GM19452 (cell line): ENCODE measurements at regions not wholly inside any gene's neighbourhood (a gene's known extent, or its start where the extent isn't known, plus 50 kb on each side); places are given as distances from the start of the nearest gene placed in this dataset.

Source experiments
- ATAC-seq: cut with Tn5 transposase; IDR thresholded peaks from one replicate; pipeline ENCODE4 v1.9.1; 2021; ENCODE audit not compliant: unreplicated experiment

DNA sequence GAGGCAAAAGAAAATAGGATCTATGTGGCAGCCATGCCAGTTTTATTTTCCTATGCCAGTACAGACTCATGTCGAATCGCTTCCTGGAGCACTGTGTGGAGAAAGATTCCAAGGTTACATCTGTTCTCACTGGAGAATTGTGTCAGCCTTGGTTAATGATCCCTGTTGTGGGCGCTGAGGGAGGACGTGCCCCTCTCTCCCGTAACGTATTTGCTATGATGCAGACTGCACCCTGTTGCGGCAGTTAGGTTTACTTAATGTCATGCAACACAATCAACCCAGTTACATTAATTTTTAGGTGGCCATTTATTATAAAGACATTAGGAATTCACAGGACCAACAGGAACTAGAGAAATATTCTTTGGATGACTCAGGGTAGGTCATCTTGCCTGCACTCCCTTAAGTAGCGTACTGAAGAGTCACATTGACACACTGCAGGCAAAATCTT lies 892.9 kb downstream of the EFNB2 start:
- ATAC-seq: no peak

DNA sequence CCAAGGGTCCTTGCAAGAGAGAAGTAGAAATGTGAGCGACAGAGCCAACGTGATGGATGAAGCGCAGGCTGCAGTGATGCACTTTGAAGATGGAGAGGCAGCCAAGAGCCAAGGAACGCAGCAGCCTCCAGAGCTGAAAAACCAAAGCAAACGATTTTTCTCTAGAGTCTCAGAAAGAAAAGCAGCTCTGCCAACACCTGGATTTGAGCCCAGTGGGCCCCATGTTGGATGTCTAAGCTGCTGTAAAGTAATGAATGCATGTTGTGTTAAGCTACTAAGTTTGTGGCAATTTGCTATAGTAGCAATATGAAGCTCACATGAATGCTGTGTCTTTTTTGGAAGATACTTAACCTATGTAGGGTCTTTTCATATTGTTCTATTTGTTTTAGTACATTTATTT lies 894.3 kb downstream of the EFNB2 start:
- ATAC-seq: no peak

DNA sequence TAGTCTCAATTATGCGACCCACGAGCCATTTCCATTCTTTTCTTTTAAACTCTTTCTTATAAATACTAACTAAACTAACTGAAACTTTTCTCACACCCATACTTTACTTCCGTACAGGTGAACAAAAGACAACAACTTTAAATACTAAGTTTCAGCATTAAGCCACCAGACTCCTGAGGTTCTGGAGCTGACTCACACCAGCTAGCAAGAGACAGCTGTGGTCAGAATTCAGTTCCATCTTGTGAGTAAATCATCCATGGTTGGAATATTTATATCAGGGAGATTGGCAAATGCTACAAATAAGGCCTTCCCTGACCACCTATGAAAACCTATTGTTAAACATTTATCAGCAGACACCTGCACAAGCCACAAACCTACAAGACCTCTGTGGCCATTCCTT lies 897.0 kb downstream of the EFNB2 start:
- ATAC-seq: no peak

DNA sequence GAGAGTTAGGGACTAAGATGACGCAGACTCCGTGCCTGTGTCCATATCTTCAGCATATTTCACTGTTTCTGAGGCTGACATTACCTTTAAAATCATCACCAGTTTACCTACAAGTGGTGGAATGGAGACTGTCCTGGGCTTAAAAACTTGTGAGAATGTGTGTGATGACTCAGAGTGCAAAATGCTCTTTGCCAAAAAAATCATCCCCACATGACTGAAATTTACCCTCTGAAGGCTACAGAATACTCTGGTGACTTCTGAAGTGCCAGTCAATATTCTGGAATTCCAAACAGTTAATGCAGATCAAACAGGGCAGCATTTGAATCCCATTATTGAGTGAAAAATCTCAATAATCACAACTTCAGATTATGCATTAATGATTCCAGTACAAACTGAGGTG lies 901.4 kb downstream of the EFNB2 start:
- ATAC-seq: no peak

DNA sequence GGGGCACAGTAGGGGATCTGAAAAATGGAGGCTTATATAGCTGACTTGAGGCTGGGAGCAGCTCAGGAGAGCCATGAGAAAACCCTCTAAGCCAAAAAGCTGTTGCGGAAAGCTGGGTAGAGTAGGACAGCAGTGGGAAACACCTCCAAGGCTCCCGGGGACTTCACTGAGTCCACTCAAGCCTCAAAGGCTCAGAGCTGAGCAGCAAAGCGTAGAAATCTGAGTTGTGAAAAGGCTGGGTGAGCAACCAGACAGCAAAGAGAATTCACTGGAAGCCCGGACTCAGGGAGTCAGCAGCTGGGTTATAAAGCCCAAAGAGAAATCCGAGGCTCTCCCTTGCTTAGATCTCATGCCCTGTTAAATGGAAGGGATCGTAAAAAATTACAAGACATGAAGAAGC lies 905.0 kb downstream of the EFNB2 start:
- no peak for ATAC-seq

DNA sequence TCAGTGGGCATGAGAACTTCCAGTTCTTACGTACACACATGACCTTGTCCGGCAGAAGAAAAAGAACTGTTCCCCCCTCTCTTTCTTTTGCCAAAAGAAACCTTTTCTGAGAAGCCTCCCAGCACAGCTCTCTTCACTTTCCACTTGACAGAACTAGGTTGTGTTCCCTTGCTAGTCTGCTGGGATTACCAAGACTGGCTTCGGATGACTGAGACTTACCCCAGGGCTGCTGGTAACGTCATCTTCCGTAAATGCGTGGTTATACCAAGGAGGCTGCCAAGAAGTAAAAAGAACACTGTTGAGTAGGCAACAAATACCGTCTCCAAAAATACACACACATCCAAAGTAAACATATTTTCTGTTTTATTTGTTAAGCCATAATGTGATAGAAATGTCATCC lies 908.2 kb downstream of the EFNB2 start:
- no peak for ATAC-seq

DNA sequence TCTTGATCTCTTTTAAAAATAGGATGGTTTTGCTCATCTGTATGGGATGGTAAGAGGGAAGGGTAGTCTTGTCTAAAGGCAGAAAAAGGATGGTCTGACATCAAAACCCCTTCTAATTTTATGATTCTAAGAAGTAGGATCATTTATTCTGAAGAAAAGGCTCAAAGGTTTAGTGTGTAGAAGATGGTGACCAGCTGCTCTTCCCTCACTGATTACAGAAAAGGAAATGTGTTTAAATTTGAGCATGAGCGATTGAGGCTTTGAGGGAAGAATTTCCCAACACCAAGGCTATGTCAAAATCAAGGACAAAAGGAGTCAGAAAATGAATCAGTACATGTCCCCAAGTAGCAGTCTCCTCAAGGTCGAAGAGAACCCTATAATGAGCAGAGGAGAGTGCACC lies 909.8 kb downstream of the EFNB2 start:
- no peak for ATAC-seq

DNA sequence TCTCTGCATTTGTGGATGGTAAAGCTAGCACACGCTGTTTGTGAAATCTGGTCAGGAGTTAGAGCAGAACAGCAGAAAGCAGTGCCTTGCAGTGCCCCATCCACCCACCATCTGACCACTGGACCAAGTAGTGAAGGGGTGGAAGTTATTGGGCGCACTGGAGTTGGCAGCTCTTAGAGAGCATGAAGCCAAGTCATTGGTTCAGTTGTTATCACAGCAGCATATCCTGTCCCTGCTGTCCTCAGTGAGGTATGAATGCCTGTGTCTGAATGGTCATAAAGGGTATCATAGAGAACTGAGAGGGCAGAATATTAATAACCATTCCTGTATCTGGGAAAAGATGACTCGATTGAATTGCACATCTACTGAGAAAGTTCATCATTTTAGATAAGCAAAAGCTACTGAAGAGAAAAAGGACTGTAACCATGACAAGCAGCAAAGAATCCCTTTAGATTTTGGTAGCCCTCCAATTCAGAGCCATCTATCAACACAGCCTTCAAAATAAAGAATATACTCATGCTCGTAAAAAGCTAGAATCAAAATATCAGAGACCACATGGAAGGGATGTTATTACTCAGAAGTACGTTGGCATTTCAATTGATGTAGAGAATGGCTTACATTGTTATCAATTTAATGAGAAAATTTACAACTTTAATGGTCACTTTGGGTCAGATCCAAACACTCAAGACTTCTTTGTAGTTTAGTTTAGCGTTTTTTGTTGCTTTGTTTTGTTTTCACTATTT lies 919.0 kb downstream of the EFNB2 start:
- no peak for ATAC-seq

DNA sequence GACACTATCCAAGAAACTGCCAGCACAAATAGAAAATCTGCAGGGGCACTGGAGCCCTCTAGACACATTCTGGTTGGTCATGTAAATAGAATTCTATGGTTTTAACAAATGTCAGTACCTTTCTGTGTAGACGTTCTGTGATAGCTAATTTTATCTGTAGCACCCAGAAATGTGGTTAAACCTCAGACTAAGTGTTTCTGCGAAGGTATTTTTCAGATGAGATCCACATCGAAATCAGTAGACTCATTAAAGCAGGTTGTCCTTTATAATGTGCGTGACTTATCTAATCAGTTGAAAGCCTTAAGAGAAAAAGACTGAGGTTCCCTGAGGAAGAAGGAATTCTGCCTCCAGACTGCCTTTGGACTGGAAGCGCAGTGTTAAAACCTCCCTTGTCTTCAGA lies 922.9 kb downstream of the EFNB2 start:
- ATAC-seq: no peak

DNA sequence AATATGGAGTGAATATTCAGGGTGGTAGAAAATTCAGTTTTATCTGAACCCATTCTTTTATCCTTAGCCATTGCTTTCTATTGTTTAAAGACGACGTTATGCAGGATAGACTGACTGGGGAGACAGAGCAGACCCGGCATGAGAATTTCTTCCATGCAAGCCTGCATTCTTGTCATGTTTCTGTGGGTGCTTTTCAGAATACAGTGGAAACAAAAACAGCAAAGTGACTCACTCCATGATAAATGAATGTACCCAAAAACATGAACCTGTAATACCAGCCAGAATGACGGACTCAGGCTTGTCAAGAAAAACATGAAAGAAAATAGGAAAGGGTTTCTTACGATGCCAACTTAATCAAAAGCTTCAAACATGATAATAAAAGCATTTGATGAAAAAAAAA lies 924.0 kb downstream of the EFNB2 start:
- ATAC-seq: no peak

DNA sequence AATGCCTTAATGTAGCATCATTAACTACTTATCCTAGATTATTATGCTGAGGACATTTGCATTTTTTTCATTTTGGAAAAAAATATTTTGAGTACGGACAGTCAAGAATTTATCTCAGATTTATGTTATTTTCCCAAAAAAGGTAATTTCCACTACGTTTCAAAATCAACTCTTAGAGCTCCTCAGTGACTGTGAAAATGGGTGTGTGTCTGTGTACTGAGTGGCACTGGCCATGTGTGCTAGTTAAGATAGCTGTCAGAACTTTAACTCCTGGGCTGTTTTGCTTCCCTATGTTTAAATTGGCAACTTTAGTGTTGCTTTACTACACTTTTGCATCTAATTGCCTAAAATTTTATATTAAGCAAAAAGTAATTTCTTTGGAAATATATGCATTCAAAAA lies 927.4 kb downstream of the EFNB2 start:
- no peak for ATAC-seq

DNA sequence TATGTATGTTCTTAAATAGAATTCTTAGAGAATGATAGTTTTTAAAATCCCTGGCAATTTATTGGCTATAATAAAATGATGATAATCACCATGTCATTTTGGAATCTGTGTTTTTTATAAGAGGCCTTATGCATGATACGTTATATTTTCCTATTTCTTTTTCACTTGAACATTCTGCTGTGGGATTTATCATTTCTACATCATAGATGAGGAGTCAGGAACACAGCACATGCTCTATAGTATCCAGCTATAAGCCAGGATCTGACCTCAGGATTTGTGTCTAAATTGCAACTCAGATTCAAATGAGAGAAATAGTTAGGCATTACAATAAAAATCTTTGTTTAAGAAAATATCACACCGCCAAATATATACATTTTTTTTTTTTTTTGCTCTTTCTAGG lies 928.0 kb downstream of the EFNB2 start:
- no peak for ATAC-seq

DNA sequence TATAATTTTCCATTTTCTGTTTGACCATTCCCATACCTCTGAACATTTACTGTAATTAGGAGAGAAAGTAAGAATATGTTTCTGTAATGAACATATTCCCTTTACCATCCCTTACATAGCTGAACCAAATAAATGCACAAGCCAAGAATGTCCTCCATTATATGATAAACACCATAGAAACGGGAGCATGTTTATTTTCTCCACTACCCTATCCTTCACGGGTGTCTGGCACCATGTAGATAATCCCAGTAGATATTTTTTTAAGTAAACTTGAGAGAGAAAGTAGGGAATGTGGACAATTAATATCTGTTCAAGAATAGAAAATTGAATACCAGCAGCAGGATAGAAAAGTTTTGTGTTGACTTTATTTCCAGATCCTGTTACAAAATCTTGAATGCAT lies 928.4 kb downstream of the EFNB2 start:
- no peak for ATAC-seq

DNA sequence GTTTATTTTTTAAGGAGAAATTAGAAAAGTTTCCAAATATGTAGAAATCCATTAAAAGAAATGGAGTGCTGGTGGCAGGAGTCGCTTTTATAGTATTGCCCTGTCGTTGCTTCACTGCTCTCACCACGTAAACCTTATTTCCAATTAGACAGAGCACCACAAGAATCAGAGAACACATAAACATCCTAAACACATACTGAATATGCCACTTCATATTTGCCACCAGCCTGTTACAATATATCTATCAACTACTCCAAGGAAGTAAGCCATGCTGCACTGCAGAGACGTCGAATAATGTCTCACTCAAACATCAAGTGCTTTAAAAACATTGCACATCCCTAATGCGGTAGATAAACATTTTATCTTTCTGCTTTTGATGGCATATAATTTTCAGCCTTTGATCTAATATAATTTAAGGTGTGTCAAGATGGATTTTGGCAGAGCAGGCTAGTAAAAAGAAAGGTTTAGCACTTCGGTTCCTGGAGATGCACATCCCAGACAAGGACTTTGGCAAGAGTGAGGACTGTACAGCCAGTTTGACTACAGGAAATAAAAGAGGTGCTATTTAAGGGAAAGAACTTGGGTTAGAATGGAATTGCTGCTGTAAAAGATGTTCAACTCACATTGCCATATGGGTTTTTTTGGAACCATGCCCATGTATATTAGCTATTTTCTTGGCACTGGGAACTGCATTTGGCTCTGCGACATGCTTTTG lies 932.3 kb downstream of the EFNB2 start:
- no peak for ATAC-seq

DNA sequence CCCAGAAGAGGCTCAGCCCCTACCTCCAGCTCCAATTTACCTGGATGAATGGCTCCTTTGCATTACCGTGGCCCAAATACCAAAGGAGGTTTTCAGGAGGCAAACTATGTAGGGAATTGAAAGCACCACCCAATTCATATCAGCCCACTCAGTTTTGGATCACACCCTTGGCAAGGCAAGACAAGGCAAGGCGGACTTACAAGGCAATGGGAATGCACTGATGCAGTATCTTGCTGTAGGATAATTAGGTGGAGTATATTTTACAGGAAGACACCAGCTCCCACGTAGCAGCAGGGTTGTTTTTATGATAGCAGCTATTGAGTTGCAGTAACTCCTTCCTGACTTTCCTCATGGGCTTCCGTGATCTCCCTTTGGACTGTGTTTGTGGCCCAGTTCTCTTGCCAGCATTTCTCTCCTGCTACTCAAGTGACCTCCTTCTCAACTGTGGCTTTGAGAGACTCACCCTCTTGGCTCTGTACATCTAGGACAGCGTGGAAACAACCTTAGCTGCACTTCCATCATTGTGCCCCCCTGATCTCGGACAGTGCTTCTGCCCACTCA lies 935.9 kb downstream of the EFNB2 start:
- ATAC-seq: no peak

DNA sequence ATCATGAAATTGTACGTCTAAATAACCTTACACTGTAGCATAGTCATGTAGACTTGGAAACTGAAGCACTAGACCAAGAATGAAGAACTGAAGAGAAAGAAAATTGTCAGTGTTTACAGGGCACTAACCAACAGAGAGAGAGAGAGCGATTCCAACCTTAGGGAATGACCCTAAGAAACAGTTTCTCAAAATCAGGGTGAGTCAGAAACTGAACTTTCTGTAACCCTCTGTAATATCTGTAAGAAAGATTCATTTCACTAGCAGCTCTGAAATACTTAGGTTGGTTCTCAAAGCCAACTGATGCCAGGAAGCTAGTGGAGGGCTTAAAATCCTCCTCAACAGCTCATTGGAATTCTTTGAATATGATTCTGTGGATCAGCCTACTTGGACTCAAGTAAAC lies 936.9 kb downstream of the EFNB2 start:
- no peak for ATAC-seq

DNA sequence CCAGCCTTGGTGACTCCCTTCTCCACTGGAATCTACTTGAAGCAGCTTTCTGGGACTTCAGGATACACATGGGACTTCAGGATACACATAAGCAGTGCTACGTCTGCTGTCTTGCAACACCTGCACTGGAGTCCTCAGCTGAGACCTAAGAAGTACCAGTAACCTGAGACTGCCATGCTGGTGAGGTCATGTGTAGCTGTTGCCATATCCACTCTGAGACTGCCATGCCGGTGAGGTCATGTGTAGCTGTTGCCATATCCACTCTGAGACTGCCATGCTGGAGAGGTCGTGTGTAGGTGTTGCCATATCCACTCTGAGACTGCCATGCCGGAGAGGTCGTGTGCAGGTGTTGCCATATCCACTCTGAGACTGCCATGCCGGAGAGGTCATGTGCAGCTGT lies 937.9 kb downstream of the EFNB2 start:
- ATAC-seq: no peak

DNA sequence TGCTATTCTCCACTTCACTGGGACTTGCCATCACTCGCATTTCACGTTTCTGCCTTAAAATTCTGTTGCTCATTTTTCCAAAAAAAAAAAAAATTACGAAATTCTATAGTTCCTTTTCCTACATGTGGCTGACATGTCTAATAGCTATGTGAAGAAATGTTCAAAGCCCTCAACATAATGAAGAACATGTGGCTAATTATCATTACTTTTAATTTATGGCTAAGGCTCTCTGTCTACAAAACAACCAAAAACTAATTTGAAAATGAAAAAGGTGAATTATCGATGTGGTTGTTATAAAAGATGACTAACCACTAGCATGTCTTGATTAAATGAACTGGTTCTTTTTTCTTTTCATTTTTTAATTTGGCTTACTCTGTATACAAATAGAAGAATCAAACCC lies 940.0 kb downstream of the EFNB2 start:
- no peak for ATAC-seq

DNA sequence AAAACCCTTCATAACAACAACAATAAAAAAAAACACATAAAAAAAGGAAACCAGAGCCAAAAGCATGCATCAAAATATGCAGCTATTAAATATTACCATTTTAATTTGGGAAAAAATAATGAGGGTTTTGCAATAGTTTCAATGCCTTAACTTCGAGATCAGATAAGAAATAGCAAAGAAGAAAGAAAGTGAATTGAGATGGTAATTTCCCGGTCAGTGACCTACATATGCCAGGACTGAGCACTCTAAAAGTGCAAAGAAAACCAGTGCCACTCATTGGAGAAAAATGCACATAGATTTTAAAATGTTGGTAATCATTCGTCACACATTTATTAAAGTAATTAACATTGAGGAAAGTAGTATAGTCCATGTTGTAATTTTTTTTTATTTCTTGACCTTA lies 944.2 kb downstream of the EFNB2 start:
- ATAC-seq: no peak

DNA sequence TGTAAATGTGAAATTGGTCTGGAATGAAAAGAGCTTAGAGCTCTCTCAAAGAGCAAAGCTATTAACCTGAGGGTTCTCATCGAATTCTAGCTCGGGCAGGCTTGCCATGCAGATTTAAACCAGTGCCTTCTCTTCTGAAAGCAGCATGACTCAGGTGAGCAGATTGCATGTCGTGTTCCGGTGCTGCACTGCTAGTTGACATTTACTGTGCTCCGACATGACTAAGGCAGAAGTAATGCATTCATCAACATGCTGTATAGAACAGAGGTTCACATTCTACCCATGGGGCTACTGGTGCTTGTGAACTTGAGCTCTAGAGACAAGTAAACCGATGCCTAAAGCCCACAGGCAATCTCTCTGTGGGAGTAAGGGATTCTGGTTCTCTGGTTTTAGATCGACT lies 947.7 kb downstream of the EFNB2 start:
- ATAC-seq: no peak

DNA sequence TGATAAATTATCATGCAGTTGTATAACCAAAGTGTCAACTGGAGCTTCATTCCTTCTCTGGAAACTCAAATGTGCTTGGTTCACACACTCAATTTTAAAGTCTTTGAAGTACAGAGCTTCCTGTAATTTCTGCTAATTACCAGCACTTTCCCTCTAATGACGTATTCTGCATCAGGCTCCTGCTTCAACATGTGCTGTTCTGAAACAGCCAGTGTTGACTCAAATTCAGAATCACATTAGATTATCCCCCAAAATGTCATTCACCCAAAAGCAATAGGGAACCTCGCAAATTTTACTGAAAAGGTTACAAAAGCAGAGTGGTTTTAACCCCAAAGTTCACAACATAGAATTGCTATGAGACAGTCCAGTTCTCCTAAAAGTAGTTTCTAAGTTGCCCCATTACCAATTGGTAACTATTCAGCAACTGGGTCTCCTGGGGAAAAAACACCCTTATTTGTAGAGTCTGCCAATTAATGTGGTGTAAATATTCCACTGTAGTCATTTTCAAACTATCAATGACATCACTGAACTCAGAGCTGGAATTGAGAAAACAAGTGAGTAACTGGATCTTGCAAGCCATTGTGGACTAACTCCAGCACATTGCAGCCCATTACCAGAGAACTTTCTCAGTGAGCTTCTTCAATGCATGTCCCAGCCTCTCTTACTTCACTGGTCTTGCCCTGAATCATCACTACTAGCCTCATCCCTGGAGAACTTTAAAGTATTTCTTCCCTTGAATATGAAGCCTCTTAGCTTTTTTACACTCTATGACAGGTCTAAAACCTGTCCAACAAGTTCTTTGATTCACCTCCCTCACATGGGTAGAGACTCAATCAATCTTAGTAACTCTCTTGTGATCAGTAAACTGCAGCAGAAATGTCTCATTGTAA lies 955.4 kb downstream of the EFNB2 start:
- no peak for ATAC-seq
